Thyroid gland (tissue), 4 donors: ENCODE measurements at regions not wholly inside any gene's neighbourhood (a gene's known extent, or its start where the extent isn't known, plus 50 kb on each side); places are given as distances from the start of the nearest gene placed in this dataset.

Experiments used
- DNase-seq, 2 donors: peaks; one replicate each; pipeline ENCODE4 v3.0.0-alpha.2; 2019
- H3K27ac ChIP-seq, 3 donors: fragments of 200-600 bp; sonication (generic); 1 replicate in 2 of 3; 2 replicates in 1 of 3; pipeline ENCODE4 v1.5.1; 2016 to 2019; ENCODE audit warnings: mild to moderate bottlenecking in 1 of 3, moderate library complexity in 1 of 3
- H3K27me3 ChIP-seq: fragments of 200-600 bp; sonication (generic); one replicate; pipeline ENCODE4 v1.5.1; 2019
- H3K36me3 ChIP-seq, 2 donors: fragments of 200-600 bp; sonication (generic); one replicate each; pipeline ENCODE4 v1.5.1; 2016 to 2019
- H3K4me1 ChIP-seq, 2 donors: fragments of 200-600 bp; sonication (generic); one replicate each; pipeline ENCODE4 v1.5.1; 2017 to 2019
- H3K4me3 ChIP-seq, 3 donors: fragments of 200-600 bp; sonication (generic); replicated peaks in 1 of 3; 1 replicate in 2 of 3; 2 replicates in 1 of 3; pipeline ENCODE4 v1.5.1; 2016; ENCODE audit warnings: mild to moderate bottlenecking in 1 of 3
- H3K9me3 ChIP-seq: fragments of 200-600 bp; sonication (generic); one replicate; pipeline ENCODE4 v1.5.1; 2017
- POLR2A ChIP-seq, 2 donors: fragments of 450-650 bp; IDR thresholded peaks; one replicate each; pipeline ENCODE4 v1.6.1; 2017; ENCODE audit warnings: antibody characterized with exemption in 2 of 2, mild to moderate bottlenecking in 2 of 2, moderate library complexity in 1 of 2
- WGBS, 2 donors: methylation state at CpG; one replicate each; pipeline ENCODE4 v1.1.5; 2017; 5-methylcytosine and 5-hydroxymethylcytosine counted together
- intact Hi-C: fragments of 100-400 bp; cut with DNase I; formaldehyde crosslinking; loops from one replicate; pipeline ENCODE4 v1.15.1; 2023
- TF ChIP-seq, protein P1 (sequence below), 6 experiments: fragments of 200-600 bp in 3 of 6; fragments of 450-650 bp in 3 of 6; sonication (generic) in 3 of 6; IDR thresholded peaks; one replicate each; pipeline ENCODE4 v1.5.1; 2016 to 2019; ENCODE audit warnings: antibody characterized with exemption in 6 of 6, mild to moderate bottlenecking in 2 of 6, inconsistent platforms in 1 of 6, moderate library complexity in 1 of 6

DNA sequence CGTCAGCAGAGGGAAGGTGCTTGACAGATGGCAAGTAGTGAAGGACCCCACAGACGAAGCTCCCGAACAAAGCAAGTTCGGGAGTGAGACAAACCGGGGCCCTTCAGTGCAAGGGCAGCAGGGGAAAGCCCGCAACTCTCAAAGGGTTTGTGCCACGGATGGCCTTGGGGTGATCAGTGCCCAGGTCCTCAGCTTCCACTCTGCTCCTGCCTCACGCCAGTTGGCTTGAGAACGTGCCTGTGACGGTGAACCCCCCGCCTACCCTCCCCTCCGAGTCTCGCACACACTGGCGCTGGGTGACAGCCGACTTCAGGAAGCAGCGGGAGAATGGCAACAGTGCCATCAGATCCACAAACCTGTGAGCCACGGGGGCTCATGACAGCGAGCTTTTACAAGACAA is 56.8 kb upstream of the SALL3 start:
- no peaks in the 10 kb centered on the region for H3K4me1 ChIP-seq
- H3K9me3 ChIP-seq: no peaks in the 10 kb centered on the region
- no peaks in the 10 kb centered on the region for H3K27me3 ChIP-seq
- intact Hi-C loops: loop anchor here (10.0 kb wide), 1 partner anchor 852 kb away; no protein-coding TSS in a partner anchor
- H3K36me3 ChIP-seq: no peaks in the 10 kb centered on the region
- no peak overlapping the region for H3K27ac ChIP-seq
- DNase-seq: no peak
- 84 to 85% methylated on average over 13 to 16 of the region's 18 CpGs for WGBS, 2 donors
- TF ChIP-seq, protein P1, sequence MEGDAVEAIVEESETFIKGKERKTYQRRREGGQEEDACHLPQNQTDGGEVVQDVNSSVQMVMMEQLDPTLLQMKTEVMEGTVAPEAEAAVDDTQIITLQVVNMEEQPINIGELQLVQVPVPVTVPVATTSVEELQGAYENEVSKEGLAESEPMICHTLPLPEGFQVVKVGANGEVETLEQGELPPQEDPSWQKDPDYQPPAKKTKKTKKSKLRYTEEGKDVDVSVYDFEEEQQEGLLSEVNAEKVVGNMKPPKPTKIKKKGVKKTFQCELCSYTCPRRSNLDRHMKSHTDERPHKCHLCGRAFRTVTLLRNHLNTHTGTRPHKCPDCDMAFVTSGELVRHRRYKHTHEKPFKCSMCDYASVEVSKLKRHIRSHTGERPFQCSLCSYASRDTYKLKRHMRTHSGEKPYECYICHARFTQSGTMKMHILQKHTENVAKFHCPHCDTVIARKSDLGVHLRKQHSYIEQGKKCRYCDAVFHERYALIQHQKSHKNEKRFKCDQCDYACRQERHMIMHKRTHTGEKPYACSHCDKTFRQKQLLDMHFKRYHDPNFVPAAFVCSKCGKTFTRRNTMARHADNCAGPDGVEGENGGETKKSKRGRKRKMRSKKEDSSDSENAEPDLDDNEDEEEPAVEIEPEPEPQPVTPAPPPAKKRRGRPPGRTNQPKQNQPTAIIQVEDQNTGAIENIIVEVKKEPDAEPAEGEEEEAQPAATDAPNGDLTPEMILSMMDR (IDR thresholded peaks at IDR 0.05): no peak
- TF ChIP-seq POLR2A (IDR thresholded peaks at IDR 0.05): no peak
- no peak overlapping the region for H3K4me3 ChIP-seq

DNA sequence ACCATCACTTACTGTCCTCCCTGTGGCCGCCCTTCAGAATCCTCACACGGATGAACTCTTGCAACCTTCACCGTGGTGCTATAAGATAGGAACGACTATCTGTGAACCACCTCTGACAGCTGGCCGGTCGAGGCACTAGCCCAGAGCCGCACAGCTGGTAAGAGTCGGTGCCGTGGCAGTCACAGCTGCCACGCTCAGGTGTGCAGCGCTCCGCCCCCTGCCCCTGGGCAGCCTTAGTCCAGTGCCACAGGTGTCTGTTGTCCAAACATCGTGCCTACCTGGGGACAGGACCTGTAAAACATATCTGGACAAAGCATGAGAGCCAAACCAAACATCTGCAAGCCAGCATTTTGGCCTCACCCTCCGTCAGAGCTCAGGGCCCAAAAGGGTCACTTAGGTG is 55.3 kb upstream of the SALL3 start:
- intact Hi-C loops: loop anchor here (10.0 kb wide), 1 partner anchor 850 kb away; no protein-coding TSS in a partner anchor

DNA sequence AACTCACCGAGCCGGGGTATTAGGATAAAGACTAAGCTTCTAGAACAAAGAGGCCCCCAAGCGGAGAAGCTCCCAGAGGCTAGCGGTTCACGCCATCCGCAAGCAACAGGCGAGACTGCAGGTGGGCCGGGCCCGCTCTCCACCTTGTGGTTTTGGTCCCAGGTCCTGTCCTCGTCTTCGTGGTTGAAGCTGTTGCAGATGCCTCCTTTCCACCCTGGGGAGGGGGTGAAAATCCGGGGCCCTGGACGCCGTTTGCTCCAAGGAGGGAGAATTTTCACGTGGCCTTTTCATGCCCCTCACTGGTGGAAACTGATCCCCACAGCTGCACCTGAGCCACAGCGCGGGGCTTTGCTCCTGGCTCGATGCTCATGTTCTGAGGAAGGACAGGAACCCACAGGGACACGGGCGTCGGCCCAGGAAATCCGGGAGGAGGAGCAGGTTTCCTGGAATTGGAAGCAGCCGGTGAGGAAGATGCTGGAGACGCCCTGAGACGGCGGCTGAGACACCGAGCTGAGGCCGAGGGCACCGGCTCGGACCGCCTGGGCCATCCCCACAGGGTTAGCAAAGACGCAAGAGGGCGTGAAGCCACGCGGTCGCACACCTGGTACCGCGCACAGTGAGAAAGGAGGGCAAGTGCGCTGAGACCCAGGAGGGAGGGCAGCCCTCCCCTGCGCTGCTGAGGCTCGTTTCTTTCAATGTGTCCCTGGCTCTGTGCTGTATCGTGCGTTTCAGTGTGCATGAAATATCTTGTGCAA is 54.7 kb upstream of the SALL3 start:
- no peak for DNase-seq
- no peaks in the 10 kb centered on the region for H3K4me1 ChIP-seq
- no peak overlapping the region for H3K27ac ChIP-seq
- no peaks in the 10 kb centered on the region for H3K36me3 ChIP-seq
- no peaks in the 10 kb centered on the region for H3K27me3 ChIP-seq
- H3K9me3 ChIP-seq: no peaks in the 10 kb centered on the region
- TF ChIP-seq POLR2A (IDR thresholded peaks at IDR 0.05): no peak
- TF ChIP-seq, protein P1 (IDR thresholded peaks at IDR 0.05): no peak
- WGBS, 2 donors: 90 to 94% methylated on average over 42 to 43 of the region's 43 CpGs
- H3K4me3 ChIP-seq: no peak overlapping the region
- intact Hi-C loops: loop anchor here (10.0 kb wide), 1 partner anchor 850 kb away; no protein-coding TSS in a partner anchor

More for the DNA sequence above, 55.3 kb upstream of the SALL3 start:
- TF ChIP-seq POLR2A (IDR thresholded peaks at IDR 0.05): no peak
- TF ChIP-seq, protein P1 (IDR thresholded peaks at IDR 0.05): no peak
- Histone ChIP-seq H3K4me1 (no peaks in the 10 kb centered on the region), H3K27me3 (no peaks in the 10 kb centered on the region), H3K36me3 (no peaks in the 10 kb centered on the region), H3K9me3 (no peaks in the 10 kb centered on the region), H3K4me3 (no peak overlapping the region), H3K27ac (no peak overlapping the region)
- WGBS, 2 donors: 93 to 95% methylated on average over 6 to 14 of the region's 14 CpGs
- no peak for DNase-seq

DNA sequence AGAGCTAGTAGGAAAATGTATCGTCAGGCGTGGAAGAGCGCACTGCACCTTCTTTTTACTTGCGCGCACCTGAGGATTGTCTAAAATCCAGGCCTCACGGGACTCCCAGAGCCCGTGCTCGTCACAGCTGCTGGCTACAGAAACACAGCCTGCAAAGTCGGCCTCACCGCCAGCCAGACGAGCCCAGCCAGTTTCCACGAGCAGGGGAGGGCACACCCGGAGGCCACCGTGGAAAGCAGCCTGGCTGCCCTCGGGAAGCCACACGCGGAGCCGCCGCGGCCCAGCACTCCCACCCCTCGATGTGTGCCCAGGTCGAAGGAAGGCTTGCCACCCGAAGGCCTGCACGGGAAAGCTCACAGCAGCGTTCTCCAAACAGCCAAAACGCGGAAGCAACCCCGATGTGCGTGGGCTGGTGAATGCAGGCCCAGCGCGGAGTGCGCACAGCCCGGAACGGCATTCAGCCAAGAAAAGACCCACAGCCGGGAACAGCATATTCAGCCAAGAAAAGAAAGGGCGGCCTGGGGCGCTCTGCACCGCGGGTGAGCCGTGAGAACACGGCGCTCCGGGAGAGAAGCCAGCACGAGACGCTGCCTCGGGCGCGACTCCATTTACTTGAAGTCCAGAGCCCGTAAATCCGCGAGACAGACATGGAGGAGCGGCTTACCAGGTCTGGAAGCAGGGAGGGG is 53.9 kb upstream of the SALL3 start:
- H3K4me1 ChIP-seq: no peaks in the 10 kb centered on the region
- H3K4me3 ChIP-seq: no peak overlapping the region
- no peaks in the 10 kb centered on the region for H3K9me3 ChIP-seq
- intact Hi-C loops: loop anchor here (10.0 kb wide), 1 partner anchor 849 kb away; no protein-coding TSS in a partner anchor
- H3K36me3 ChIP-seq: no peaks in the 10 kb centered on the region
- no peak overlapping the region for H3K27ac ChIP-seq
- DNase-seq: no peak
- WGBS, 2 donors: 94 to 95% methylated on average over 41 to 52 of the region's 52 CpGs
- TF ChIP-seq POLR2A (IDR thresholded peaks at IDR 0.05): no peak
- TF ChIP-seq, protein P1 (IDR thresholded peaks at IDR 0.05): no peak
- H3K27me3 ChIP-seq: no peaks in the 10 kb centered on the region

DNA sequence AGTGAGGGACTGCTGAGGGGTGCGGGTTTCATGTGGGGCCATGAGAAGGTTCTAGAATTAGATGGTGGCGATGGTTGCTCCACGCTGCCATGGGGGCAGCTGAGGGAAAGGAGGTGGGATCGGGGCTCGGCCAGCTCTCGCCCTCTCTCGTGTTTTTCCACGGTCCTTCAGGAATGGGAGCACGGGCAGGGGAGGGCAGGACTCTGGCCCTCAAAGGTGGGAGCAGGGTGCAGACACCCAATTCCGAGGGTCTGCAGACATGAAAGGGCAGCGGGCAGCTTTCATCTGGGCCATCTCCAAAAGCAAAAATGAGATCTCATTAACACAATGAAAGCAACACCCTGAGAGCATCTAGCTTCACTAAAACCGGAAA is 53.4 kb upstream of the SALL3 start:
- Histone ChIP-seq H3K36me3 (no peaks in the 10 kb centered on the region), H3K9me3 (no peaks in the 10 kb centered on the region), H3K27me3 (no peaks in the 10 kb centered on the region), H3K4me3 (no peak overlapping the region), H3K4me1 (no peaks in the 10 kb centered on the region), H3K27ac (no peak overlapping the region)
- no peak for DNase-seq
- intact Hi-C loops: loop anchor here (10.0 kb wide), 1 partner anchor 849 kb away; no protein-coding TSS in a partner anchor
- WGBS, 2 donors: 95% methylated on average over 12 of the region's 12 CpGs
- TF ChIP-seq, protein P1 (IDR thresholded peaks at IDR 0.05): no peak
- TF ChIP-seq POLR2A (IDR thresholded peaks at IDR 0.05): no peak
